SK-N-SH (cell line): ENCODE measurements at regions not wholly inside any gene's neighbourhood (a gene's known extent, or its start where the extent isn't known, plus 50 kb on each side); places are given as distances from the start of the nearest gene placed in this dataset.
A peak's percentile ranks its signal among the peaks of the same experiment; 100 is the strongest.

Experiments
- CTCF ChIA-PET: fragments of 300-600, 350-600 bp; formaldehyde crosslinking; extraction: SDS; loops from one replicate; lab custom pipeline; 2021; lab: Yijun Ruan, JAX
- POLR2A ChIA-PET: fragments of 350-600 bp; sonication (Branson Sonifier 250); formaldehyde crosslinking; extraction: SDS; loops from one replicate; lab custom pipeline; 2020; ENCODE audit warnings: antibody characterized with exemption, inconsistent platforms; lab: Yijun Ruan, JAX
- DNase-seq: peaks from one replicate; pipeline ENCODE4 v3.0.0; 2012
- H2AFZ ChIP-seq: fragments of 200-600 bp; sonication (generic); 2 replicates; pipeline ENCODE4 v1.8.1; 2016; ENCODE audit warnings: antibody characterized with exemption, mild to moderate bottlenecking, low read depth
- H3F3A ChIP-seq: fragments of 200-600 bp; sonication (generic); replicated peaks from 2 replicates; pipeline ENCODE3; 2016; ENCODE audit warnings: antibody characterized with exemption, mild to moderate bottlenecking; ENCODE audit not compliant: insufficient read depth
- H3K27ac ChIP-seq, 2 experiments: fragments of 200-500 bp in 1 of 2; fragments of 200-600 bp in 1 of 2; sonication (Bioruptor generic) in 1 of 2; sonication (generic), shearing (Covaris generic) in 1 of 2; 2 replicates each; pipeline versions ENCODE4 v1.5.1 to v1.6.1; 2014 to 2016; ENCODE audit warnings: low read depth in 2 of 2, inconsistent platforms in 1 of 2, low read length in 1 of 2, mild to moderate bottlenecking in 1 of 2, mixed read lengths in 1 of 2
- H3K27me3 ChIP-seq: fragments of 200-600 bp; sonication (generic), shearing (Covaris generic); 2 replicates; pipeline ENCODE4 v1.6.1; 2016; ENCODE audit warnings: mixed run types; ENCODE audit not compliant: insufficient read depth
- H3K36me3 ChIP-seq, 2 experiments: fragments of 200-500 bp in 1 of 2; fragments of 200-600 bp in 1 of 2; sonication (Bioruptor generic) in 1 of 2; sonication (generic) in 1 of 2; replicated peaks in 1 of 2; 2 replicates each; pipeline versions ENCODE3 to v1.5.1; 2014 to 2016; ENCODE audit warnings: low read length in 1 of 2, mild to moderate bottlenecking in 1 of 2; ENCODE audit not compliant: insufficient read depth in 2 of 2, control insufficient read depth in 1 of 2
- H3K4me1 ChIP-seq, 2 experiments: fragments of 200-500 bp in 1 of 2; fragments of 200-600 bp in 1 of 2; sonication (Bioruptor generic) in 1 of 2; sonication (generic), shearing (Covaris generic) in 1 of 2; 2 replicates each; pipeline versions ENCODE4 v1.5.1 to v1.6.1; 2014 to 2016; ENCODE audit warnings: low read depth in 1 of 2, low read length in 1 of 2, mixed run types in 1 of 2; ENCODE audit not compliant: insufficient read depth in 2 of 2, control insufficient read depth in 1 of 2
- H3K4me2 ChIP-seq: fragments of 200-600 bp; sonication (generic), shearing (Covaris generic); 2 replicates; pipeline ENCODE4 v1.6.1; 2017; ENCODE audit warnings: mixed run types
- H3K4me3 ChIP-seq, 2 experiments: fragments of 200-500 bp in 1 of 2; fragments of 200-600 bp in 1 of 2; sonication (Bioruptor generic) in 1 of 2; sonication (generic), shearing (Covaris generic) in 1 of 2; 2 replicates each; pipeline versions ENCODE4 v1.5.1 to v1.8.1; 2014 to 2016; ENCODE audit warnings: low read depth in 2 of 2, inconsistent platforms in 1 of 2, low read length in 1 of 2, mild to moderate bottlenecking in 1 of 2, mixed read lengths in 1 of 2, moderate library complexity in 1 of 2
- H3K79me2 ChIP-seq: fragments of 200-600 bp; sonication (generic); 2 replicates; pipeline ENCODE4 v1.8.1; 2017; ENCODE audit warnings: mild to moderate bottlenecking; ENCODE audit not compliant: insufficient read depth
- H3K9ac ChIP-seq: fragments of 200-600 bp; sonication (generic); 2 replicates; pipeline ENCODE4 v1.6.1; 2017; ENCODE audit warnings: mixed run types
- H3K9me2 ChIP-seq: fragments of 200-600 bp; sonication (generic); 2 replicates; pipeline ENCODE4 v1.6.1; 2017; ENCODE audit warnings: mixed run types
- H3K9me3 ChIP-seq: fragments of 200-600 bp; sonication (generic); 2 replicates; pipeline ENCODE4 v1.6.1; 2017; ENCODE audit warnings: mixed run types, mild to moderate bottlenecking, moderate library complexity
- H4K20me1 ChIP-seq: fragments of 200-600 bp; sonication (generic); 2 replicates; pipeline ENCODE4 v1.6.1; 2017; ENCODE audit warnings: mild to moderate bottlenecking, mixed run types; ENCODE audit not compliant: insufficient read depth
- CHD2 ChIP-seq: fragments of 150-350 bp; IDR thresholded peaks from 2 replicates; pipeline ENCODE4 v1.6.1; 2018; ENCODE audit warnings: low read length; ENCODE audit not compliant: partially characterized antibody
- EP300 ChIP-seq, 2 experiments: IDR thresholded peaks; 2 replicates each; pipeline versions ENCODE4 v1.4.0 to v1.6.1; 2012; ENCODE audit warnings: borderline replicate concordance in 1 of 2, low read depth in 1 of 2, low read length in 1 of 2
- FOSL2 ChIP-seq: IDR thresholded peaks from 2 replicates; pipeline ENCODE4 v1.4.0; 2012; ENCODE audit warnings: low read depth, mild to moderate bottlenecking, moderate library complexity, borderline replicate concordance
- FOXJ3 ChIP-seq: sonication (generic); formaldehyde crosslinking; IDR thresholded peaks from 2 replicates; pipeline ENCODE4 v1.5.1; 2020; ENCODE audit warnings: mild to moderate bottlenecking, missing genetic modification reagents
- FOXM1 ChIP-seq: IDR thresholded peaks from 2 replicates; pipeline ENCODE4 v1.4.0; 2012; ENCODE audit warnings: low read depth, mild to moderate bottlenecking
- GABPA ChIP-seq: IDR thresholded peaks from 2 replicates; pipeline ENCODE4 v1.4.0; 2012; ENCODE audit warnings: low read depth, mild to moderate bottlenecking
- GATA2 ChIP-seq: sonication (generic); formaldehyde crosslinking; IDR thresholded peaks from 2 replicates; pipeline ENCODE4 v1.5.0; 2020; ENCODE audit warnings: mild to moderate bottlenecking, missing genetic modification reagents
- JUND ChIP-seq: IDR thresholded peaks from 2 replicates; pipeline ENCODE4 v1.4.0; 2012
- MEF2A ChIP-seq: IDR thresholded peaks from 2 replicates; pipeline ENCODE4 v1.4.0; 2012; ENCODE audit warnings: low read depth, borderline replicate concordance
- MXI1 ChIP-seq: IDR thresholded peaks from 2 replicates; pipeline ENCODE4 v1.6.1; 2012; ENCODE audit warnings: mild to moderate bottlenecking, low read depth, low read length, improper control_type of control experiment
- NRF1 ChIP-seq: IDR thresholded peaks from 2 replicates; pipeline ENCODE4 v1.6.1; 2012; ENCODE audit warnings: low read depth, mild to moderate bottlenecking, low read length
- POLR2AphosphoS5 ChIP-seq: IDR thresholded peaks from 2 replicates; pipeline ENCODE4 v1.6.1; 2012; ENCODE audit warnings: low read depth, low read length
- RAD21 ChIP-seq: IDR thresholded peaks from 2 replicates; pipeline ENCODE4 v1.6.1; 2012; ENCODE audit warnings: mild to moderate bottlenecking, low read length
- RXRA ChIP-seq: IDR thresholded peaks from 2 replicates; pipeline ENCODE4 v1.4.0; 2012; ENCODE audit warnings: low read depth, mild to moderate bottlenecking, borderline replicate concordance
- SIN3A ChIP-seq: IDR thresholded peaks from 2 replicates; pipeline ENCODE4 v1.6.1; 2012; ENCODE audit warnings: low read depth, mild to moderate bottlenecking, low read length, moderate library complexity, borderline replicate concordance
- SMC3 ChIP-seq: IDR thresholded peaks from 2 replicates; pipeline ENCODE4 v1.6.1; 2012; ENCODE audit warnings: low read depth, low read length, improper control_type of control experiment
- TAF1 ChIP-seq: IDR thresholded peaks from 2 replicates; pipeline ENCODE4 v1.6.1; 2012; ENCODE audit warnings: low read depth, mild to moderate bottlenecking, low read length, moderate library complexity, borderline replicate concordance
- TCF12 ChIP-seq: IDR thresholded peaks from 2 replicates; pipeline ENCODE4 v1.4.0; 2012
- TEAD4 ChIP-seq: IDR thresholded peaks from 2 replicates; pipeline ENCODE4 v1.4.0; 2012; ENCODE audit warnings: mild to moderate bottlenecking, borderline replicate concordance; ENCODE audit not compliant: insufficient read depth
- WGBS: methylation state at CpG from one replicate; pipeline ENCODE4 v1.1.6; 2017; ENCODE audit warnings: low lambda C conversion rate; 5-methylcytosine and 5-hydroxymethylcytosine counted together
- TF ChIP-seq, protein P1 (sequence below): IDR thresholded peaks from 2 replicates; pipeline ENCODE4 v1.4.0; 2012; ENCODE audit warnings: low read depth
- TF ChIP-seq, protein P2 (sequence below): fragments of 200-600 bp; sonication (generic); IDR thresholded peaks from 2 replicates; pipeline ENCODE4 v1.6.1; 2017; ENCODE audit warnings: antibody characterized with exemption, mild to moderate bottlenecking, moderate library complexity
- TF ChIP-seq, protein P3 (sequence below): IDR thresholded peaks from 2 replicates; pipeline ENCODE4; 2012
- TF ChIP-seq, protein P4 (sequence below): fragments of 150-350 bp; IDR thresholded peaks from 2 replicates; pipeline ENCODE4 v1.6.1; 2017; ENCODE audit warnings: antibody characterized with exemption, low read length, low read depth, borderline replicate concordance
- TF ChIP-seq, protein P5 (sequence below): IDR thresholded peaks from 2 replicates; pipeline ENCODE4 v1.6.1; 2012; ENCODE audit warnings: mild to moderate bottlenecking, low read depth, low read length, moderate library complexity
- TF ChIP-seq, protein P6 (sequence below): fragments of 150-350 bp; IDR thresholded peaks from 2 replicates; pipeline ENCODE4 v1.6.1; 2016; ENCODE audit warnings: mild to moderate bottlenecking, low read depth, low read length

DNA sequence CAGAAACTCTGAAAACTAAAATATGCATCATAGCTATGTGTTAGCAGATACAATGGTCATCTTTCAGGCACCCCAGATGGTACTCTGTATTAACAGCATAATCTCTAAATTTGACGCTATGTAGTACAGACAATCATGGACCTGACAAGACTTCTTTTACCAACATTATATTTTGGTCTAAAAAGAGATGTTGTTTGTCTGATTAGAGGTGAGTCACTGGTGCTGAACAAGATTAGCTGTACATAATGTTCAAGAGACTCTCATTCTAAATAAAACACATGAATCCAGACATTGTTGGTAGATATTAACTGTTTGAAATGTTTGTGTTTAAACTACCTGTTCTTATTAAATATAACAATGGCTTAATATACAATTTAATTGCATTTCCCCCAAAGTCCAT lies 146.4 kb upstream of the LMNTD1 start (continued):
- TF ChIP-seq SIN3A (no peak), TAF1 (no peak), FOSL2 (peak; percentile 33; the same call in 1 of the 2 replicates), JUND (peak; percentile 47; the same call in 1 of the 2 replicates), POLR2AphosphoS5 (no peak), RXRA (no peak)

DNA sequence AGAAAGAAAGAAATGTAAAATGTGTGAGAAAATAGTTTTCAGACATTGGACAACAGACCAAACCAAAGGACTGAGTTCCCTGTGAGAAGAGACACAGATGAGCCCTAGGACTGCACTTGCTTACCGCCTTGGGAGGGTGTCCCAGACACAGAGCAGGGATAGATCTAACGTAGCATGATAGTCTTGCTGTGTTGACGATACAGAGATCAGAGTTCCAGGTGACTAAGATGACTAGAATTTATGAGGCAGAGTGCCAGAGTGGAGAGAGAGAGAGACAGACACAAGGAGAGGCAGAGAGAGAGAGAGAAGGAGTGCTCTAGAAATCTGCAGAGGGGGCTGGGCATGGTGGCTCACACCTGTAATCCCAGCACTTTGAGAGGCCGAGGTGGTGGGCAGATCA lies 148.2 kb upstream of the LMNTD1 start:
- ChIA-PET CTCF (no interaction called here), POLR2A (no interaction called here)
- Histone ChIP-seq H2AFZ (no peak overlapping the region), H3K9ac (no peak overlapping the region), H3K27me3 (no peaks in the 10 kb centered on the region), H3K27ac (no peak overlapping the region), H3K79me2 (no peaks in the 10 kb centered on the region), H3K9me3 (no peaks in the 10 kb centered on the region), H3K4me1 (no peaks in the 10 kb centered on the region; a peak in 1 of 4 replicates), H4K20me1 (no peaks in the 10 kb centered on the region), H3K4me3 (no peak overlapping the region), H3F3A (no peaks in the 10 kb centered on the region), H3K9me2 (no peaks in the 10 kb centered on the region), H3K4me2 (no peak overlapping the region), H3K36me3 (no peaks in the 10 kb centered on the region)
- 61% methylated on average over 4 of the region's 4 CpGs for WGBS
- DNase-seq, result no peak
- TF ChIP-seq FOXM1 (no peak), RXRA (no peak), CHD2 (no peak), SMC3 (no peak), GATA2 (CRISPR knock-in tag) (no peak), EP300 (IDR thresholded peaks at IDR 0.05; ENCODE audit: borderline replicate concordance in 1 of 2, low read depth in 1 of 2, low read length in 1 of 2) (no peak), MXI1 (no peak), MEF2A (no peak), JUND (peak; percentile 42), TCF12 (peak; percentile 28; the same call in 1 of the 2 replicates), RAD21 (no peak), TEAD4 (no peak), SIN3A (no peak), GABPA (no peak), FOXJ3 (CRISPR knock-in tag) (no peak), NRF1 (no peak), FOSL2 (peak; percentile 62; the same call in 1 of the 2 replicates)
- TF ChIP-seq, protein P1, sequence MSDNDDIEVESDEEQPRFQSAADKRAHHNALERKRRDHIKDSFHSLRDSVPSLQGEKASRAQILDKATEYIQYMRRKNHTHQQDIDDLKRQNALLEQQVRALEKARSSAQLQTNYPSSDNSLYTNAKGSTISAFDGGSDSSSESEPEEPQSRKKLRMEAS, result no peak
- TF ChIP-seq, protein P2, sequence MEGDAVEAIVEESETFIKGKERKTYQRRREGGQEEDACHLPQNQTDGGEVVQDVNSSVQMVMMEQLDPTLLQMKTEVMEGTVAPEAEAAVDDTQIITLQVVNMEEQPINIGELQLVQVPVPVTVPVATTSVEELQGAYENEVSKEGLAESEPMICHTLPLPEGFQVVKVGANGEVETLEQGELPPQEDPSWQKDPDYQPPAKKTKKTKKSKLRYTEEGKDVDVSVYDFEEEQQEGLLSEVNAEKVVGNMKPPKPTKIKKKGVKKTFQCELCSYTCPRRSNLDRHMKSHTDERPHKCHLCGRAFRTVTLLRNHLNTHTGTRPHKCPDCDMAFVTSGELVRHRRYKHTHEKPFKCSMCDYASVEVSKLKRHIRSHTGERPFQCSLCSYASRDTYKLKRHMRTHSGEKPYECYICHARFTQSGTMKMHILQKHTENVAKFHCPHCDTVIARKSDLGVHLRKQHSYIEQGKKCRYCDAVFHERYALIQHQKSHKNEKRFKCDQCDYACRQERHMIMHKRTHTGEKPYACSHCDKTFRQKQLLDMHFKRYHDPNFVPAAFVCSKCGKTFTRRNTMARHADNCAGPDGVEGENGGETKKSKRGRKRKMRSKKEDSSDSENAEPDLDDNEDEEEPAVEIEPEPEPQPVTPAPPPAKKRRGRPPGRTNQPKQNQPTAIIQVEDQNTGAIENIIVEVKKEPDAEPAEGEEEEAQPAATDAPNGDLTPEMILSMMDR, result no peak
- TF ChIP-seq, protein P3, sequence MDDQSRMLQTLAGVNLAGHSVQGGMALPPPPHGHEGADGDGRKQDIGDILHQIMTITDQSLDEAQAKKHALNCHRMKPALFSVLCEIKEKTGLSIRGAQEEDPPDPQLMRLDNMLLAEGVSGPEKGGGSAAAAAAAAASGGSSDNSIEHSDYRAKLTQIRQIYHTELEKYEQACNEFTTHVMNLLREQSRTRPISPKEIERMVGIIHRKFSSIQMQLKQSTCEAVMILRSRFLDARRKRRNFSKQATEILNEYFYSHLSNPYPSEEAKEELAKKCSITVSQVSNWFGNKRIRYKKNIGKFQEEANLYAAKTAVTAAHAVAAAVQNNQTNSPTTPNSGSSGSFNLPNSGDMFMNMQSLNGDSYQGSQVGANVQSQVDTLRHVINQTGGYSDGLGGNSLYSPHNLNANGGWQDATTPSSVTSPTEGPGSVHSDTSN, result no peak
- TF ChIP-seq, protein P4, sequence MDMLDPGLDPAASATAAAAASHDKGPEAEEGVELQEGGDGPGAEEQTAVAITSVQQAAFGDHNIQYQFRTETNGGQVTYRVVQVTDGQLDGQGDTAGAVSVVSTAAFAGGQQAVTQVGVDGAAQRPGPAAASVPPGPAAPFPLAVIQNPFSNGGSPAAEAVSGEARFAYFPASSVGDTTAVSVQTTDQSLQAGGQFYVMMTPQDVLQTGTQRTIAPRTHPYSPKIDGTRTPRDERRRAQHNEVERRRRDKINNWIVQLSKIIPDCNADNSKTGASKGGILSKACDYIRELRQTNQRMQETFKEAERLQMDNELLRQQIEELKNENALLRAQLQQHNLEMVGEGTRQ, result no peak
- TF ChIP-seq, protein P5, sequence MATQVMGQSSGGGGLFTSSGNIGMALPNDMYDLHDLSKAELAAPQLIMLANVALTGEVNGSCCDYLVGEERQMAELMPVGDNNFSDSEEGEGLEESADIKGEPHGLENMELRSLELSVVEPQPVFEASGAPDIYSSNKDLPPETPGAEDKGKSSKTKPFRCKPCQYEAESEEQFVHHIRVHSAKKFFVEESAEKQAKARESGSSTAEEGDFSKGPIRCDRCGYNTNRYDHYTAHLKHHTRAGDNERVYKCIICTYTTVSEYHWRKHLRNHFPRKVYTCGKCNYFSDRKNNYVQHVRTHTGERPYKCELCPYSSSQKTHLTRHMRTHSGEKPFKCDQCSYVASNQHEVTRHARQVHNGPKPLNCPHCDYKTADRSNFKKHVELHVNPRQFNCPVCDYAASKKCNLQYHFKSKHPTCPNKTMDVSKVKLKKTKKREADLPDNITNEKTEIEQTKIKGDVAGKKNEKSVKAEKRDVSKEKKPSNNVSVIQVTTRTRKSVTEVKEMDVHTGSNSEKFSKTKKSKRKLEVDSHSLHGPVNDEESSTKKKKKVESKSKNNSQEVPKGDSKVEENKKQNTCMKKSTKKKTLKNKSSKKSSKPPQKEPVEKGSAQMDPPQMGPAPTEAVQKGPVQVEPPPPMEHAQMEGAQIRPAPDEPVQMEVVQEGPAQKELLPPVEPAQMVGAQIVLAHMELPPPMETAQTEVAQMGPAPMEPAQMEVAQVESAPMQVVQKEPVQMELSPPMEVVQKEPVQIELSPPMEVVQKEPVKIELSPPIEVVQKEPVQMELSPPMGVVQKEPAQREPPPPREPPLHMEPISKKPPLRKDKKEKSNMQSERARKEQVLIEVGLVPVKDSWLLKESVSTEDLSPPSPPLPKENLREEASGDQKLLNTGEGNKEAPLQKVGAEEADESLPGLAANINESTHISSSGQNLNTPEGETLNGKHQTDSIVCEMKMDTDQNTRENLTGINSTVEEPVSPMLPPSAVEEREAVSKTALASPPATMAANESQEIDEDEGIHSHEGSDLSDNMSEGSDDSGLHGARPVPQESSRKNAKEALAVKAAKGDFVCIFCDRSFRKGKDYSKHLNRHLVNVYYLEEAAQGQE, result no peak
- TF ChIP-seq, protein P6, sequence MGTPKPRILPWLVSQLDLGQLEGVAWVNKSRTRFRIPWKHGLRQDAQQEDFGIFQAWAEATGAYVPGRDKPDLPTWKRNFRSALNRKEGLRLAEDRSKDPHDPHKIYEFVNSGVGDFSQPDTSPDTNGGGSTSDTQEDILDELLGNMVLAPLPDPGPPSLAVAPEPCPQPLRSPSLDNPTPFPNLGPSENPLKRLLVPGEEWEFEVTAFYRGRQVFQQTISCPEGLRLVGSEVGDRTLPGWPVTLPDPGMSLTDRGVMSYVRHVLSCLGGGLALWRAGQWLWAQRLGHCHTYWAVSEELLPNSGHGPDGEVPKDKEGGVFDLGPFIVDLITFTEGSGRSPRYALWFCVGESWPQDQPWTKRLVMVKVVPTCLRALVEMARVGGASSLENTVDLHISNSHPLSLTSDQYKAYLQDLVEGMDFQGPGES, result no peak
